ENCODE measurements at regions not wholly inside any gene's neighbourhood (a gene's known extent, or its start where the extent isn't known, plus 50 kb on each side); places are given as distances from the start of the nearest gene placed in this dataset.

DNA sequence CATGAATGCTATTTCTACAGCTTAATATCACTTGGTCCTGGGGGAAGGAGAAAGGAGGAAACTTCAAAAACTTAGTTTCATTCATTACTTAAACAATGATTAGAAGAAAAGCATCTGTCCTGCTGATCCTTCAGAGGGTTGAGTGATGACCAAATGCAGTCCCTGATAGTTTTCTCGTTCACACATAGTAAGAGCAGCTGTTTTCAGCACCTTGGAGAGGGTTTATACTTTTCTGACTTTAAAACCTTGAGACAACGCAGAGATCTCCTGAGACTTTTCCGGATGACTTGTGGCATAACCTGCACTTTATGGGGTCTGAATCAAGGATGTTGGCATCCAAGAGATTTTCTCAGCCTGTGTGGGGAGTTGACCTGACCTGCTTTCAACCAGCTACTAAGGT lies 94.0 kb upstream of the KCND3 start:
- no peak for TF ChIP-seq EZH2 (IDR thresholded peaks at IDR 0.05; ENCODE audit: low read length)
- TF ChIP-seq, protein P1, sequence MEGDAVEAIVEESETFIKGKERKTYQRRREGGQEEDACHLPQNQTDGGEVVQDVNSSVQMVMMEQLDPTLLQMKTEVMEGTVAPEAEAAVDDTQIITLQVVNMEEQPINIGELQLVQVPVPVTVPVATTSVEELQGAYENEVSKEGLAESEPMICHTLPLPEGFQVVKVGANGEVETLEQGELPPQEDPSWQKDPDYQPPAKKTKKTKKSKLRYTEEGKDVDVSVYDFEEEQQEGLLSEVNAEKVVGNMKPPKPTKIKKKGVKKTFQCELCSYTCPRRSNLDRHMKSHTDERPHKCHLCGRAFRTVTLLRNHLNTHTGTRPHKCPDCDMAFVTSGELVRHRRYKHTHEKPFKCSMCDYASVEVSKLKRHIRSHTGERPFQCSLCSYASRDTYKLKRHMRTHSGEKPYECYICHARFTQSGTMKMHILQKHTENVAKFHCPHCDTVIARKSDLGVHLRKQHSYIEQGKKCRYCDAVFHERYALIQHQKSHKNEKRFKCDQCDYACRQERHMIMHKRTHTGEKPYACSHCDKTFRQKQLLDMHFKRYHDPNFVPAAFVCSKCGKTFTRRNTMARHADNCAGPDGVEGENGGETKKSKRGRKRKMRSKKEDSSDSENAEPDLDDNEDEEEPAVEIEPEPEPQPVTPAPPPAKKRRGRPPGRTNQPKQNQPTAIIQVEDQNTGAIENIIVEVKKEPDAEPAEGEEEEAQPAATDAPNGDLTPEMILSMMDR (optimal IDR thresholded peaks at IDR 0.05 in 1 of 3, IDR thresholded peaks at IDR 0.05 in 1 of 3, conservative IDR thresholded peaks at IDR 0.05 in 1 of 3; ENCODE audit: extremely low read depth in 1 of 3, insufficient read depth in 2 of 3, low read length in 3 of 3), result no peak
